Lung (tissue), 11 donors: ENCODE measurements at regions not wholly inside any gene's neighbourhood (a gene's known extent, or its start where the extent isn't known, plus 50 kb on each side); places are given as distances from the start of the nearest gene placed in this dataset.

Experiments used
- ATAC-seq: fragments of 200-7000 bp; cut with Tn5 transposase; one replicate; pipeline ENCODE4 v1.9.1; 2020; ENCODE audit warnings: moderate number of reproducible peaks; ENCODE audit not compliant: insufficient read depth, low FRiP score
- DNase-seq, 3 donors: peaks; one replicate each; pipeline ENCODE4 v3.0.0-alpha.2; 2013 to 2017
- H3K27ac ChIP-seq, 2 donors: one replicate each; pipeline ENCODE4 v1.5.1; 2013; ENCODE audit warnings: mild to moderate bottlenecking in 2 of 2, moderate library complexity in 2 of 2, control low read depth in 1 of 2, inconsistent platforms in 1 of 2, low read depth in 1 of 2, low read length in 1 of 2
- H3K27me3 ChIP-seq, 3 donors: one replicate each; pipeline ENCODE4 v1.5.1; 2013; ENCODE audit warnings: low read length in 2 of 3; ENCODE audit not compliant: control insufficient read depth in 3 of 3, insufficient read depth in 3 of 3
- H3K36me3 ChIP-seq, 4 donors: one replicate each; pipeline ENCODE4 v1.5.1; 2013; ENCODE audit warnings: low read length in 4 of 4, mild to moderate bottlenecking in 1 of 4, moderate library complexity in 1 of 4; ENCODE audit not compliant: control insufficient read depth in 4 of 4, insufficient read depth in 4 of 4
- H3K4me1 ChIP-seq, 5 donors: one replicate each; pipeline ENCODE4 v1.5.1; 2013; ENCODE audit warnings: low read length in 5 of 5, mild to moderate bottlenecking in 2 of 5, moderate library complexity in 1 of 5; ENCODE audit not compliant: control insufficient read depth in 5 of 5, insufficient read depth in 5 of 5
- H3K4me3 ChIP-seq: one replicate; pipeline ENCODE4 v1.5.1; 2013; ENCODE audit warnings: mild to moderate bottlenecking, control low read depth, moderate library complexity
- H3K9ac ChIP-seq, 2 donors: one replicate each; pipeline ENCODE4 v1.5.1; 2013; ENCODE audit warnings: low read length in 2 of 2, control low read depth in 1 of 2; ENCODE audit not compliant: insufficient read depth in 1 of 2
- H3K9me3 ChIP-seq, 4 donors: one replicate each; pipeline ENCODE4 v1.5.1; 2013; ENCODE audit warnings: low read length in 3 of 4, mild to moderate bottlenecking in 1 of 4, moderate library complexity in 1 of 4; ENCODE audit not compliant: control insufficient read depth in 4 of 4, insufficient read depth in 3 of 4
- WGBS, 2 donors: extraction: QIAGEN DNeasy Blood & Tissue Kit; methylation state at CpG; one replicate each; pipeline ENCODE4 v1.1.7; 2013; 5-methylcytosine and 5-hydroxymethylcytosine counted together
- TF ChIP-seq, protein P1 (sequence below): IDR thresholded peaks from 2 replicates; pipeline ENCODE4 v1.5.1; 2012; ENCODE audit warnings: mild to moderate bottlenecking; ENCODE audit errors: control extremely low read depth, extremely low read depth
- donor health status: control.
- donor health status: control.
- donor health status: Bipolar disorder and iron deficiency.
- donor health status: healthy.
- donor health status: DM: yes; HTN: yes; CAD: no.

- Histone ChIP-seq H3K27ac (no peak overlapping the region), H3K9ac (no peak overlapping the region), H3K4me3 (no peak overlapping the region), H3K27me3 (no peaks in the 10 kb centered on the region), H3K4me1 (no peaks in the 10 kb centered on the region), H3K36me3 (no peaks in the 10 kb centered on the region), H3K9me3 (peaks cover 0 to 2% (median 0%) of the 10 kb centered on the region in 4 donors)
- TF ChIP-seq, protein P1, sequence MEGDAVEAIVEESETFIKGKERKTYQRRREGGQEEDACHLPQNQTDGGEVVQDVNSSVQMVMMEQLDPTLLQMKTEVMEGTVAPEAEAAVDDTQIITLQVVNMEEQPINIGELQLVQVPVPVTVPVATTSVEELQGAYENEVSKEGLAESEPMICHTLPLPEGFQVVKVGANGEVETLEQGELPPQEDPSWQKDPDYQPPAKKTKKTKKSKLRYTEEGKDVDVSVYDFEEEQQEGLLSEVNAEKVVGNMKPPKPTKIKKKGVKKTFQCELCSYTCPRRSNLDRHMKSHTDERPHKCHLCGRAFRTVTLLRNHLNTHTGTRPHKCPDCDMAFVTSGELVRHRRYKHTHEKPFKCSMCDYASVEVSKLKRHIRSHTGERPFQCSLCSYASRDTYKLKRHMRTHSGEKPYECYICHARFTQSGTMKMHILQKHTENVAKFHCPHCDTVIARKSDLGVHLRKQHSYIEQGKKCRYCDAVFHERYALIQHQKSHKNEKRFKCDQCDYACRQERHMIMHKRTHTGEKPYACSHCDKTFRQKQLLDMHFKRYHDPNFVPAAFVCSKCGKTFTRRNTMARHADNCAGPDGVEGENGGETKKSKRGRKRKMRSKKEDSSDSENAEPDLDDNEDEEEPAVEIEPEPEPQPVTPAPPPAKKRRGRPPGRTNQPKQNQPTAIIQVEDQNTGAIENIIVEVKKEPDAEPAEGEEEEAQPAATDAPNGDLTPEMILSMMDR = no peak
- 88 to 92% methylated on average over 5 of the region's 5 CpGs for WGBS, 2 donors
- ATAC-seq = no peak
- DNase-seq = no peak
Measured at GRCh38 chr1:191969290-191969689, 189.0 kb upstream of the RGS18 start.

GRCh38 chr1:191970116-191970515, 188.1 kb upstream of the RGS18 start:
- H3K9ac ChIP-seq = no peak overlapping the region
- H3K9me3 ChIP-seq = peaks cover 0 to 2% (median 0%) of the 10 kb centered on the region in 4 donors
- TF ChIP-seq, protein P1 = no peak
- no peak for DNase-seq
- no peak overlapping the region for H3K27ac ChIP-seq
- H3K27me3 ChIP-seq = no peaks in the 10 kb centered on the region
- H3K4me3 ChIP-seq = no peak overlapping the region
- H3K36me3 ChIP-seq = no peaks in the 10 kb centered on the region
- no peak for ATAC-seq
- no peaks in the 10 kb centered on the region for H3K4me1 ChIP-seq
- WGBS, 2 donors = 89 to 94% methylated on average over 1 of the region's 1 CpG

DNA sequence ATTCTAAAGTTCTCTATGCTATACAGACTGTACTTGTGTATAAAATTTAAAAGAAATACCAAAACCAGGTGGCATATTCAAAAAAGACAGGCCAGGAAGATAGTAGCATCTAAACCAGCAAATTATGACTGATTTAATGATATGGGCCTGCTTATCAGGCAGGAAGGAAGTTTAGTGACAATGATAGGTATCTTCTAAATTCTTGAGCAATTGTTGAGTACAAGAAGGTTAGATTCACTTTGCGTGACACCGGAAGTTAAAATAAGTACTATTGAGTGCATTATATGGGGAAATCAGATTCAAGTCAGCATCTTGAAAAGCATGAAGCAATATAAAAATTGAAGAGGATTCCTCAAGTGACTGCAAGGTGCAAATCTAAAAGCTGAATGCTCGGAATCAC, 186.8 kb upstream of the RGS18 start:
- 72 to 87% methylated on average over 3 of the region's 3 CpGs for WGBS, 2 donors
- Histone ChIP-seq H3K36me3 (no peaks in the 10 kb centered on the region), H3K9me3 (peaks cover 0 to 2% (median 0%) of the 10 kb centered on the region in 4 donors), H3K27ac (no peak overlapping the region), H3K9ac (no peak overlapping the region), H3K4me3 (no peak overlapping the region), H3K27me3 (no peaks in the 10 kb centered on the region), H3K4me1 (no peaks in the 10 kb centered on the region)
- no peak for DNase-seq
- ATAC-seq = no peak
- TF ChIP-seq, protein P1 = no peak

- WGBS, 2 donors = 74 to 88% methylated on average over 2 of the region's 2 CpGs
- Histone ChIP-seq H3K4me3 (no peak overlapping the region), H3K27ac (no peak overlapping the region), H3K4me1 (no peaks in the 10 kb centered on the region), H3K9me3 (peaks cover 0 to 2% (median 0%) of the 10 kb centered on the region in 4 donors), H3K27me3 (no peaks in the 10 kb centered on the region), H3K36me3 (no peaks in the 10 kb centered on the region), H3K9ac (no peak overlapping the region)
- no peak for ATAC-seq
- TF ChIP-seq, protein P1 = no peak
- DNase-seq = no peak
Measured at GRCh38 chr1:191974004-191974403, 184.3 kb upstream of the RGS18 start.
